SU-DHL-6 (cell line): ENCODE measurements at regions not wholly inside any gene's neighbourhood (a gene's known extent, or its start where the extent isn't known, plus 50 kb on each side); places are given as distances from the start of the nearest gene placed in this dataset.

Experiments
- H2AFZ ChIP-seq: fragments of 200-600 bp; sonication (generic); 2 replicates; pipeline ENCODE4 v1.6.1; 2014; ENCODE audit warnings: low read depth, mild to moderate bottlenecking, moderate library complexity, mixed read lengths, antibody characterized with exemption, low read length; ENCODE audit not compliant: severe bottlenecking
- H3F3A ChIP-seq: fragments of 200-600 bp; shearing (Covaris generic); 2 replicates; pipeline ENCODE4 v1.6.0; 2016; ENCODE audit warnings: antibody characterized with exemption, mild to moderate bottlenecking; ENCODE audit not compliant: insufficient read depth
- H3K27ac ChIP-seq: fragments of 200-600 bp; sonication (generic); 2 replicates; pipeline ENCODE4 v1.5.1; 2016; ENCODE audit warnings: low read depth, mild to moderate bottlenecking, low read length, moderate library complexity, mixed read lengths
- H3K27me3 ChIP-seq: fragments of 200-600 bp; sonication (generic), shearing (Covaris generic); 2 replicates; pipeline ENCODE4 v1.6.0; 2014; ENCODE audit warnings: mild to moderate bottlenecking, low read length
- H3K36me3 ChIP-seq: fragments of 200-600 bp; sonication (generic); 2 replicates; pipeline ENCODE4 v1.6.1; 2014; ENCODE audit warnings: mild to moderate bottlenecking, low read length, mixed read lengths
- H3K4me2 ChIP-seq: fragments of 300-600, 200-600 bp; shearing (Covaris generic), sonication (generic); 2 replicates; pipeline ENCODE4 v1.6.0; 2014; ENCODE audit warnings: low read length, low read depth, mild to moderate bottlenecking; ENCODE audit not compliant: poor library complexity, severe bottlenecking
- H3K4me3 ChIP-seq: fragments of 200-600 bp; sonication (generic); 2 replicates; pipeline ENCODE4 v1.5.1; 2014; ENCODE audit warnings: antibody characterized with exemption, low read length, mild to moderate bottlenecking, mixed read lengths; ENCODE audit not compliant: insufficient read depth, poor library complexity, severe bottlenecking
- H3K79me2 ChIP-seq: fragments of 200-600 bp; sonication (generic); 2 replicates; pipeline ENCODE4 v1.6.1; 2014; ENCODE audit warnings: mild to moderate bottlenecking, low read length, moderate library complexity; ENCODE audit not compliant: insufficient read depth
- H3K9ac ChIP-seq: fragments of 200-600 bp; sonication (generic); 2 replicates; pipeline ENCODE4 v1.7.0; 2014; ENCODE audit warnings: mild to moderate bottlenecking, low read length
- H3K9me2 ChIP-seq: fragments of 200-600 bp; sonication (generic); replicated peaks from 2 replicates; pipeline ENCODE4 v1.6.1; 2014; ENCODE audit warnings: low read length; ENCODE audit not compliant: insufficient read depth
- H3K9me3 ChIP-seq: fragments of 200-600 bp; sonication (generic); 2 replicates; pipeline ENCODE4 v1.6.1; 2014; ENCODE audit warnings: low read length, mixed read lengths; ENCODE audit not compliant: insufficient read depth
- H4K20me1 ChIP-seq: fragments of 200-600 bp; sonication (generic); 2 replicates; pipeline ENCODE4 v1.6.1; 2014; ENCODE audit warnings: low read depth, mild to moderate bottlenecking, antibody characterized with exemption, low read length, moderate library complexity, mixed read lengths
- CTCF ChIP-seq: fragments of 200-600 bp; sonication (generic); IDR thresholded peaks from one replicate; pipeline ENCODE4 v1.5.1; 2017; ENCODE audit warnings: antibody characterized with exemption, mild to moderate bottlenecking, low read length, moderate library complexity; ENCODE audit not compliant: insufficient read depth, poor library complexity, severe bottlenecking
- EZH2phosphoT487 ChIP-seq: fragments of 200-600 bp; sonication (generic), shearing (Covaris generic); conservative IDR thresholded peaks from 2 replicates; pipeline ENCODE4 v1.6.1; 2018; ENCODE audit warnings: mild to moderate bottlenecking, antibody characterized with exemption, low read length, moderate library complexity, mixed read lengths

- H3K27ac ChIP-seq, result peak overlapping the region; percentile 66
- H3F3A ChIP-seq, result peaks cover 37% of the 10 kb centered on the region
- peaks cover 27% of the 10 kb centered on the region for H3K79me2 ChIP-seq
- peak overlapping the region; percentile 87 for H3K4me2 ChIP-seq
- H3K27me3 ChIP-seq, result no peaks in the 10 kb centered on the region
- H3K4me3 ChIP-seq, result peak overlapping the region; percentile 93
- H3K9me3 ChIP-seq, result no peaks in the 10 kb centered on the region
- no peaks in the 10 kb centered on the region for H3K36me3 ChIP-seq
- no peaks in the 10 kb centered on the region for H3K9me2 ChIP-seq
- TF ChIP-seq CTCF, result no peak
- no peak for TF ChIP-seq EZH2phosphoT487
- peak overlapping the region; percentile 80 for H2AFZ ChIP-seq
- H3K9ac ChIP-seq, result peak overlapping the region; percentile 79
- 0 out of 2 replicates have a peak, but pooled peaks cover 9% of the 10 kb centered on the region for H4K20me1 ChIP-seq
These were observed 219.3 kb upstream of the MKLN1 start for GRCh38 chr7:131108212-131108940.

GRCh38 chr7:131109011-131109758 lies 218.5 kb upstream of the MKLN1 start:
- Histone ChIP-seq H3F3A (peaks cover 37% of the 10 kb centered on the region), H3K4me2 (peak overlapping the region; percentile 87), H3K36me3 (no peaks in the 10 kb centered on the region), H2AFZ (peak overlapping the region; percentile 64), H3K9me2 (no peaks in the 10 kb centered on the region), H4K20me1 (0 out of 2 replicates have a peak, but pooled peaks cover 5% of the 10 kb centered on the region), H3K79me2 (peaks cover 19% of the 10 kb centered on the region), H3K27me3 (no peaks in the 10 kb centered on the region), H3K9ac (peak overlapping the region; percentile 79), H3K4me3 (peak overlapping the region; percentile 93), H3K9me3 (no peaks in the 10 kb centered on the region), H3K27ac (peak overlapping the region; percentile 66)
- TF ChIP-seq CTCF (no peak), EZH2phosphoT487 (no peak)

GRCh38 chr7:131109759-131110296 lies 217.8 kb upstream of the MKLN1 start:
- H4K20me1 ChIP-seq, result 0 out of 2 replicates have a peak, but pooled peaks cover 5% of the 10 kb centered on the region
- H3K79me2 ChIP-seq, result peaks cover 13% of the 10 kb centered on the region
- H3K4me3 ChIP-seq, result peak overlapping the region; percentile 93
- peak overlapping the region; percentile 66 for H3K27ac ChIP-seq
- no peaks in the 10 kb centered on the region for H3K9me3 ChIP-seq
- H2AFZ ChIP-seq, result peak overlapping the region; percentile 64
- no peaks in the 10 kb centered on the region for H3K9me2 ChIP-seq
- TF ChIP-seq CTCF (no peak), EZH2phosphoT487 (no peak)
- H3K36me3 ChIP-seq, result no peaks in the 10 kb centered on the region
- H3F3A ChIP-seq, result peaks cover 35% of the 10 kb centered on the region
- H3K4me2 ChIP-seq, result peak overlapping the region; percentile 87
- peak overlapping the region; percentile 79 for H3K9ac ChIP-seq
- H3K27me3 ChIP-seq, result no peaks in the 10 kb centered on the region
